Fibroblast of peridontal ligament (primary cell): ENCODE measurements at regions not wholly inside any gene's neighbourhood (a gene's known extent, or its start where the extent isn't known, plus 50 kb on each side); places are given as distances from the start of the nearest gene placed in this dataset.

Source experiments
- DNase-seq: peaks from one replicate; pipeline ENCODE4 v3.0.0-alpha.2; 2010; ENCODE audit errors: extremely low read depth

DNA sequence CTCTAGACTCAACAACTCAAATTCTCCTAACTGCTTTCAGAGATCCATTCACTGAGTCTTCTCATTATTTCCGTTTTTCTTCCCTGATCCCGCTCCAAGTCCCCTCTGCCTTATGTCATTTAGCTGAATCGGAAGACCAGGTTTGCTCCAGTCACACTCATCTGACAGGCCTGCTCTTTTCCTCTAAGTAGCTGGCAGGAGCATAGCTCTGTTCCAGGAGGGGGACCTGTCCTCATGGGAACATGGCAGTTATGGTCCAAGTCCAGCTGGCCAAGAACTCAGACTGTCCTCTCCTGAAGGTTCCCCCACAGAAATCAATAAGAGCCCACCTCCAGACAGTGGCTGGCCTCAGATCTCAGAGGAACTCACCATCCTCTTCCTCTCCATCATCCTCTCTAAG is 130.9 kb upstream of the SERP2 start:
- DNase-seq: no peak

DNA sequence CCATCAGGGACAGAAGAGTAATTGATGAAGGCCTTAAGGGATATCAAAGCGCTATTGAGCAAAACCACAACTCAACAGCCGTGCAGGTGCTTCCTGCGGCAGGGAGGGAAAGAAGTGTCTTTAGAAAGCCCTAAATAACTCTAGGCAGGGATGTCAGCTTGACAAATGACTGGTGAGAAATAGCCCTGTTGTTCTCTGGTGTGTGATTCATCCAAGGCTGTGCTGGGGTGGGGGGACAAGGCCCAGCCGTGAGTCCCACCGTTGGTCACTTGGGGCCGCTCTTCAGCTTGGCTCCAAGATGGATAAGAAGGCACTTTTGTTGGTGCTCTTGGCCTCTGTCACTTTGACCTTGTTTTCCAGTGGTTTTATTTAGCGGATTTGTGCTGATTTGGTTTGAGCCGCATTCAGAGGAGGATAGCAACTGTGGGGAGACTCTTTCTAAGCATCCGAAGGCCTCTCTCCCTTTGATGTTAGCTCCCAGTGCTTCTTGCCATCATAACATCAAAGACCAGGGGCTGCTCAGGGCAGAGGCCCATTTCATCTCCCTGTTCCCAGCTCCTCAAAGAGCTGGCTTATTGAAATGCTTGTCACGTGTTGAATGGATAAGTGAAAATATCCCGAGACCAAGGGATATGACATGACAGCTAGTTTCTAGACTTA is 130.3 kb upstream of the SERP2 start:
- DNase-seq: no peak

DNA sequence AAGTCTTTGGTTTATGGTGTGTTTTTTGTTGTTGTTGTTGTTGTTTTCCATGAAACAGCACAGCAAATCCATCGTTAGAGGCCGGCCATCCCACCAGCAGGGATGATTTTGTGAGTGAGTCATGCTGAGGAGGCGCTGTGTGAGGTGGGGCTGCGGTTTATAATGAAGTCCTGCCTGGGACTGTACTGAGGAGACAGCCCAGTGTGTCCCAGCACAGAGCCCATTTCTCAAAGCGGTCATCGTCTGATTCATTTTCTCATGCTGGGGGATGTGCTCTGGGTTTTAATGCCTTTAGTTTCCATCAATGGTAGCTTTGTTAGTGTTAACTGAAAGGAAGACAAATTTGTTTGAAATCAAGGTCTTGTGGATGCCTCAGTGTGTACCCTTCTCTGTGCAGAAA is 129.3 kb upstream of the SERP2 start:
- DNase-seq: peak; percentile 37

DNA sequence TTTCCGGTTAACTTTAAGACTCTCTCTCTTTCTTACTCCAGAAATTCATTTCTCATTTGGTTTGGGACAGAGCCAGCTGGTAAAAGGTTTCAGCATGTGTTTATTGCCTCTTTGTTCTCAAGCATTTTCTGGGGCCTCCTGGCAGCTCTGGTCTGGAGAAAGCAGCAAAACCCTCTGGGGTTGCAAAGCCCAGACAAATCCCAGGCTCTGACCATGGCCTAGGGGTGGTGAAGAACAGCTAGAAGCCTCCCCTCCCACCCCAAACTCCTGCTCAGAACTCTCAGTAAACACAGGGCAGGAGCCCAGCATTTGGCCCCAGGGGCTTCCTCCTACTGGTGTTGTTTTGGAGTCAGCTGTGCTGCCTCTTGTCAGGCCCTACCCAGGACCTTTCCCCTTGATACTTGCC is 124.2 kb upstream of the SERP2 start:
- peak; percentile 94 for DNase-seq

DNA sequence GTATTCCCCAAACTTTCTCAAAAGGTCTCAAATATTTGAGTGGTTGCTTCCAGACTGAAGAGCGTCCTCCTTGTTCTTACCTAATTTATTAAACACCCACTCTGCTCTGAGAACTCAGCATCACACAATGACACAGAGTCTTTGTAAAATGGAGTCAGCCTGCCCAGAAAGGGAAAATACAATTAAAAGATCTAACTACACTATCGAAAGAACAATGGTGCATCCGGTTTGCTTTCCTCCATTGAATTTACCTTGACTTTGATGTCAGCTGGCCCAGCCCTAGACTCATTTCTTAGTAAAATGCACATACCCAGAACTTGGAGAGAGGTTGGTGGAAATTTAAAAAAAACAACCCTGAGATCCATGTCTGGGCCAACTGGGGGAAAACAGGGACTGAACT is 120.7 kb upstream of the SERP2 start:
- no peak for DNase-seq

DNA sequence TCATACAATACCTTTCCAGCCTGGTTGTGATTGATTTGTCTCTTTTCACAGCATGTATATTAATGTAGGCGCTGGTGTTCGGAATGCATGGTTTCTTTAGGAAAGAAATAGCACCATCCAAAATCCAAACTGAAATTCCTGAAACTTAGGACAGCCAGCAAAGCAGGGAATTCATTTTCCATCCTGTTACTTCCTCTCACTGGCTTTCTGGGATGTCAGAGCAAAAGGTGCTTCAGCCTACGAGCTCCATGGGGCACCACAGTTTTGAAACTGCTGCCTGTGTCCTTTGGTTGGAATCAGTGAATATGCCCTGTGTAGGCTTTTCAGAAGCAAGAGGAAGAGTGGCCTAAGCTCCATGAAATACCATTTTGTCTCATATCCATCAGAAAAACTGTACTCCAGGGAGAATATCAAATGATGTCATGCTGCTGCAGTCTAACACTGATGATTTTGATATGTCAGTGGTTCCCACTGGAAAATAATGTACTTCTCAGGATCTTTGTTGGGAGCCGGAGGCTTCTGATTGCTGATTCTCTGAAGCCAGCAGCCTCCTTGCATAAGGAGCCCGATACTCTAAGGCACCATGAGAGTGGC is 117.8 kb upstream of the SERP2 start:
- DNase-seq: no peak

DNA sequence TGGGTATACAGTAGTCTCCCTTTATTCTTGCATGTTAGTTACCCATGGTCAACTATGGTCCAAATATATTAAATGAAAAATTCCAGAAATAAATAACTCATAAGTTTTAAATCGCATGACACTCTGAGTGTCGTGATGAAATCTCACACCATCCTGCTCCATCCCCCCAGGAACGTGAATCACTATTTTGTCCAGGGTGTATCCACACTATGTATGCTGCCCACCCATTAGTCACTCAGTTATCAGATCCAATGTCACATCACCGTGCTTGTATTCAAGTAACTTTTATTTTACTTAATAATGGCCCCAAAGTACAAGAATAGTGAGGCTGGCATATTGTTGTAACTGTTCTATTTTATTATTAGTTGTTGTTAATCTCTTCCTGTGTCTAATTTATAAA is 115.8 kb upstream of the SERP2 start:
- no peak for DNase-seq

DNA sequence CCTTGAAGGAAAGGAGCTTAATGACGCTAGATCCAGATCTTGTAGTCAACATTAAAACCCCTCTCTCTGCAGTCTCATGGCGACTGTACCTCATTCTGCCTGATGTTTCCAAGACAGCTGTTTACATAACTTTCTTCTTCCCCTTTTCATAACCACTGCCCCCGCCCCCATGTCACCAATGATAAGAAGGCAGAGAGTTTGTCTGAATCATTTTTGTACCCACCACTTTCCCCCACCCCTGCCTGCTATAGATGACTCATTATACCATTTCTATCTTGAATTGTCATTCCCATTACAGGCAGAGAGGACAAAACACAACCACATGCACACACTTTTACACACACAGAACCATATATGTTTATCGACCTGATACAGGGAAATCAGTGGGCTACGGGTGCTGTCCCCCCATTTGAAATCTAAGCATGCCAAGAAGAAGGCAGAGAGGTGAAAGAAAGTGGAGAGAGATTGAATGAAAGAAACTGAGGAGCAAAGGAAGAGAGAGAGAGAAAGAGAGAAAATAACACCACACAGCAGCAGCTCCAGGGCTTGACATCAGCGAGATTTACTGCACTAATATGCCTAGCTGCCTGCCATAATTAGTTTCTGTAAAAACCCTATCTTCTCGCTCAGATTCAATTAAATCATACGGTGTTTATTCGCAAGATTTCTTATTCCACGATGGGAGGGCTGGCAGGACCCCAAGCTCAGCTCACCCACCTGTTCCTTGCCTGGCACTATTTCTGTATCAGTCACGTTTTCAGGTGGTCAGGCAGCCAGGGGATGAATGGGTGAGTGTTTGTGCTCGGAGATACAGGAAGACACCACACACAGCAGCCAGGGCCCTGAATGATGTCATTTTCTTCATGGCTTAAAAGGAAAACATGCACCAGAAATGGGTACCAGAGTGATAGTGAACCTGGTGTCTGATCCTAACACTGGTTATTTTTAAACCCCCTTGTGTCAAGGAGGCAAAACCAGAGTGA is 114.3 kb upstream of the SERP2 start:
- no peak for DNase-seq

DNA sequence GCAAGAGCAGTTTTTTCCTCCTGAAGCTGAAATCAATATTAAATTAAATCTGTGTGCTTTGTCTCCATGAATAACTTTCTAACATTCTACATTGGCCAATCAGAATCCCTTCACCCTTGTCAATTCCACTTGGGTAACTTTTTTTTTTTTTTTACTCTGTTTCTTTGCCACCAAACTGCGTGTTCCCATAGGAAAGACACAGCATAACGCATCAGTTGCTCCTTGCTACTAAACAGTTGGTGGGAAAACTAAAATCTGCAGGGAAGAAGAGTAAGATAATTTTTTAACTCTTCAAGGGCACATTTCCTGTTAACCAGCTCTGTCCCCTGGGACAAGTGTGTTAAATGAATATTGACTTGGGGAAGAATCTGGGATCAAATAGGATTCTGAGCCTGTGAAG is 113.3 kb upstream of the SERP2 start:
- DNase-seq: no peak

DNA sequence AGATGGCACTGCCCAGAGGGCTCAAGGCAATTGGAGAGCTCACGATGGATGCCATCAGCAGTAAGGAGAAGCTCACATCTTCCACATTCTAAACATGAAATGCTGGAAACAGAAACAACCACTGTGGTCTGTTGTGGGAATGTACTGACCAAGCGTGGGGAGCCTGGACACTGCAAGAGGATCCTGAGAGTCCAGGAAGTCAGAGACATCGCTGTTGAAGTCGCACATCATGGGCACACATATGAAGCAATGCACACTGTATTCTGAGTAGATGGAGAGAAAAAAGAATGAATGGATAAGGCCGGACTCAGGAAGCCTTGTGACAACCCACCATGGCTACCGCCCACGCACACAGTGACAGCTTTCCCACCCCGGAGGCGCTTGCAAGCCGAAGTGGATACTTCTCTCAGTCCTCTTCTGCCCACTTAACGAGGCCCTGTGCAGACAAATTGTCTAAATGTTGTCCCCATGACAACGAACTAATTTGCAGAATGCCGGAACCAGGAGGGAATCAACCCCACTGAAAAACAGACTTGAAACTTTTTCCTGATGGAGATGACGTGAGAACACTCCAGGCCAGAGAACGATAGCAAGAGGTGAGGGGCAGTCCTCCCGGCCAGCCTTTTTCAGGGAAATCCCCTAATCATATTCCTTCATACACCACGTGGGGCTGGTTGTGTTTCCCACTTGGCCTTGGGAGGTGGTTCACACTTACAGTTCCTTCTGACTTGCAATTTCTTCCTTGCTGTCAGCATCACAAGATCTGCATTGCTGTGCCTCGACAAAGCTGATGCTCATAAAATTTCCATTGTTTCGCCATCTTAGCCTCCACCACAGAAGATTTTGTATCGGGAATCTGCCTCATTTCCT is 109.6 kb upstream of the SERP2 start:
- peak; percentile 59 for DNase-seq

DNA sequence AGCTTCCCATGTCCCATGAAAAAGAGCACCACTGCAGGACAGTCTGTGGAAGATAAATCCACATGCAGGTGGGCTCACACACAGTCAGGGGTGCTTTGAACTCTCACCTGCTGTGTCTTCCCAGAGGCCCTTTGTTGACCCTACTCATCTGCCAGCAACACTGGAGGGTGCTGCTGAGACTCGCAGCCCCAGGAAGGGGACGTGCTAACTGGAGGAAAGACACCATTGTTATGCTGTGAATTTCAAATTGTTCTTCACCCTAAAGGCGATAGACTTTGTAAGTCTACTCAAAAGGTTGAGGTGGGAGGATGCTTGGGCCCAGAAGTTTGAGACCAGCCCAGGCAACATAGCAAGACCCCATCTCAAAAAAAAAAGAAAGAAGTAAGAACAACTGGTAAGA is 107.3 kb upstream of the SERP2 start:
- no peak for DNase-seq

DNA sequence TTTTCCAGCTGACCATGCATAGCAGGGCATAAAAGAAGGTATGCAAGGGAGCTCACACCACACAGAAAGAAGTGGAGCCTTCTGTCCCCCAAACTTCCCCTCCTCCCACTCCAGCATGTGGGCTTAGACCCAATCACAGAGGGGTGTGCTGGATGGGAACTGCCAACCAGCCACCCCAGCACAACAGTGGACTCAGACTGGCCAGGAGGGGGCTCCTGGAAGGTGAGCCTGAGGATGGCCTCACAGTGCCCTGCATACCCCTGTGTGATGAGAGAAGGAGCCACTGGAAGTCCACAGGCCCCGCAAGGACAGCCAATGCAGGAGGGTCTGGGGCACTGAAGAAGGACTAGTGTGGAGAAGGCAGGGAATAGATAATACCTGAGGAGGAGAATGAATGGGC is 106.9 kb upstream of the SERP2 start:
- no peak for DNase-seq

DNA sequence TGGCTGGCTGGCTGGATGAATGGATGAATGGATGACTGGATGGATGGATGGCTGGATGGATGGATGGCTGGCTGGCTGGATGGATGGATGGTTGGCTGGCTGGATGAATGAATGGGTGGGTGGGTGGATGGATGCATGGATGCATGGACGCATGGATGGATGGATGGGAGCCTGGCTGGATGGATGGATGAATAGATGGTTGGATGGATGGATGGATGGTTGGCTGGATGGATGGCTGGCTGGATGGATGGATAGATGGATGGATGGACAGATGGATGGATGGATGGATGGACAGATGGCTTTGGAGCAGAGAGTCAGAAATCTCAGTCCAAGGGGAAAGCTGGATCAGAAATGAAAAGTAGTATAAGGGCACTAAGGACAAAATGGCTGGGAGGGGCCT is 106.4 kb upstream of the SERP2 start:
- DNase-seq: no peak

DNA sequence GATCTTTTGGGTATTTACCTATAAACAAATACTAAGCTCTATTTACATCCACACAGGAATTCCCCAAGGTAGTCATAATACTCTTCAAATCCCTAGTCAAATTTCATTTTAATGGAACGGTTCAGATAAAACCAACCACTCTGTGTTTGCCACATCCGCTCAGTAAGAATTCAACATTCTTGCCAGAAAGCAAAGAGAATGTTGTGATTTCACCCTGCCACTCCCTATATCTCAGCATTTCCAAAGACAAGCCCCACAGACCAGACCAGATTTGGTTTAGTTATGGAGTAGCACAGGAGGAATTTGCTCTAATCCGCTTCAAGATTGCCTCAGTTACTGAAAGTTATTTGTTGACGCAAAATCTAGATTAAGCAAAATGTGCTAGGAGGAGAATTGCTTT is 105.6 kb upstream of the SERP2 start:
- DNase-seq: peak; percentile 87

DNA sequence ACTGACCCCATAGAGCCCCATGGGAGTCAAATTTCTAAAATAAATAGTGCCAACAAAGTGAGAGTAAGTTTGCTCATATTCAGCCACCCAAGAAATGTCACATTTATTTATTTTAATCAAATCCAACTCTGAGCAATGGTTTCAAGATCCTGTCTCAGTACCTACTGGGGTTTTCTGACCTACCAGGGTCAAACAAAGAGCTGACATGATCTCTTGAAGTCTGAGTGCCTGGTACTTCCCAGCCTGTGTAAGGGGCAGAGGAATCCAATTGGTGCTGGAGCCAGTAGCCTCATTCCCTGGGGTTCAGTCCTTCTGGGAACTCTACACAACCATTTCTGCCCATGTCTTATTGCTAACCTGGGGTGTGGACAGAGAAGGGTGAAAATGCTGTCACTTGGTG is 104.6 kb upstream of the SERP2 start:
- DNase-seq: no peak

DNA sequence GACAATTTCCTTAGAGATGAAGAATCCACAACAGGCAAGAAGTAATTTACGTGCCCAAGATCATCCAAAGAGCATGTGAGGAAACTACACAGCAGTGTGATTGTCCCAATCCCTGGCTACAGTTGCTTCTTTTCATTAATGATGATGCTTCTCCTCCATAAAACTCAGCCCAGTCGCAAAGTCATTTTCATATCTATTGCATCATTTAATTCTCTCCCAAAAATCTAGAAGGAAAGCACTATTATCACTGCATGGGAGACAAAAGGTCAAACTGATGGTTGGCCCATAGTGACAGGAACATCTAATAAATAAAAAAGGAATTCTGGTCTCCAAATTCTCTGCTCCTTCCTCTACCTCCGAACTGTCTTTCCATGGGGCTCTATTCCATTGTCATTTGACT is 103.5 kb upstream of the SERP2 start:
- no peak for DNase-seq

DNA sequence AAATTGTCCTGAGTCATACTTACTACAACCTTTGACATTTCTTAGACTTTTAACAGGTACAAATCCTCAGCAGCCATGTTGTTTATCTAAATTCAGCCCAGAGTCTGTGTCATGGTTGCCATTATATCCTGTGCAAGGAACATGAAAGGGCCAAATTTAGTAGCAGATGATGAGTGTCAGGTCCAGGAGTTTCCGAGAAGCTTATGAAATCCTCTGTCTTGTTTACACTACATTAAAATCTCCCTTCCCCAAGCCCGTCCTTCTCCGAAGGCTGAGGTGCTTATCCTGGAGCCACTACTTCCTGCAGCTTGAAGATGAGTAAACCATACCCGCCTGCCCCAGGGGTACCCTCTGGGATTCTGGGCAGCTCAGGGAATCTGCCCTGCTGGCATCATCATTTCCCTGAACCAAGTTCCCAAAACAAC is 102.6 kb upstream of the SERP2 start:
- no peak for DNase-seq

DNA sequence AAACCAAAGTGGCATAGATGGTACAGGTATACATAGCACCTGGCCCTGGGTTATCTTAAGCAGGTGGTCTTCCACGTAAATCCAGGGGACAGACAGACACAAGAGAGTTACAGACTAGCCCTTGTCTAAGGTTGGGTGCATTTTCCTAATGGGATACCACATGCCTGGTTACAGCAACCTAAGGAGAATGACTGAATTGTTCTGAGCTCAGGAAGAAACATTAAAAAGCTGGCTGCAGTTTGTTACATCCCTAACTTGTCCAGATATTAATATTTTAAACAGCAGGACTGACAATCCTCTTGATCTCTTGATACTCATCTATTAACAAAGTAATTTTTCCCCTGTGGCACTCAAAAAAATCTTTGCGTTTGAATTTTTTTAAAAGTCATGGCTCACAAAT is 102.2 kb upstream of the SERP2 start:
- DNase-seq: no peak

DNA sequence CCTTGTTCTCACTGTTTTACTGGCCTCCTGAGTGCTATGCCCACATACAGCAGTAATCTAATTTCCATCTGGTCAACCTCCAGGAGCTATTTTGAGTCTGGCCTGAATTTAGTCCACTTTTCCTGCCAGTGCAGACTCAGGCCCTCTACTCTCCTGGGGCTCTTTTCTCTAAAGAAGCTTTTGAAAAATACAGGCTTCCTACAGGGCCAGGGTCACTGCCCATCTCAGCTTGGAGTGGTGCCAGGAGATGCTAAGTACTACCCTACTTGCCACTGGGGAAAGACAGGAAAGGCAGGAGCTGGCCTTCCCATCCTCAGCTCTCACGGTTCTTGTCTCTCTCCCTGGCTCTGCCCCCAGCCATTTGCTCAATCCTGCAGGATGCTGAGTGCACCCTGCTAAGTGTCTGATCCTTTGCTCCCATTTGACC is 101.7 kb upstream of the SERP2 start:
- DNase-seq: peak; percentile 57

DNA sequence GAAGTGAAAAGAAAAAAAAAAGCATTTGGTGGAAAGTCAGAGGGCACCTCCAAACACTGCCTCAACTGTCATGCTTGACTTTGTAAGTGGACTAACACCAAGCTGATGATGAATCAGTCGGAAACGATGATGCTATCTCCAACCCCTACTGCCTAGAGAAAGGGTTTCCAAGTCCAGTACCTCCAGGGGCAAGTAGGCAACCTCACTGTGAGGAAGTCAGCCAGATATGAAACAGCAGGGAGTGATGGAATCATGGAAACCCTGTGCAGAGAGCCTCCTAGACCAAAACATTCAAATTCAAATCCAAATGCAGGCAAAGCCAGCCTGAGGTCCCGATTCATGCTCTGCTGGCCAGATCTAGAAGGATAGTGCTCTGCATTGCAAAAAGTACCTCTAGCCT is 100.9 kb upstream of the SERP2 start:
- DNase-seq: peak; percentile 31

DNA sequence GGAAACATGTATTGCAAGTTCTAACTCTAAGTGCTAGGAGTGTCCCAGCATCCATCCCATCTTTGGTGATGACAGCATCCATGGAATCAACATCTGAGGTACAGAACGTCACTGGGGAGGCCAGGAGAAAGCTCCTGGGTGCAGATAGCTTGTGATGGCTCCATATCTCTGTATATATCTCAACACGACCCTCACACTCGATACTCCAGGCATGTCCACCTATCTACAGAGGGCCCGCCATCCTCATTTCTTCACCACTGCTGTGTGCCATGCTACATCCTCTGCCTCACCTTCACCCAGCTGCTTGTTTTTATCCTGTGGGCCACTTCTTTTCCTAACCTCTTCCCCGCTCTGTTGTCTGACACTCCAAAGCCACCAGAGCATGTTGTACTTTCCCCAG is 100.4 kb upstream of the SERP2 start:
- no peak for DNase-seq
